SK-N-MC (cell line): ENCODE measurements at regions not wholly inside any gene's neighbourhood (a gene's known extent, or its start where the extent isn't known, plus 50 kb on each side); places are given as distances from the start of the nearest gene placed in this dataset.

Experiments
- EZH2 ChIP-seq: fragments of 200-600 bp; sonication (generic); IDR thresholded peaks from one replicate; pipeline ENCODE4 v1.6.1; 2017; ENCODE audit warnings: antibody characterized with exemption
- FOXP2 ChIP-seq: optimal IDR thresholded peaks from 2 replicates; pipeline ENCODE3; 2011; ENCODE audit warnings: mild to moderate bottlenecking, moderate library complexity; ENCODE audit not compliant: insufficient read depth; ENCODE audit errors: extremely low read length, control extremely low read depth
- POLR2AphosphoS5 ChIP-seq: IDR thresholded peaks from 2 replicates; pipeline ENCODE4 v1.6.1; 2012; ENCODE audit warnings: mild to moderate bottlenecking, low read depth, low read length, borderline replicate concordance

- TF ChIP-seq POLR2AphosphoS5 (no peak), FOXP2 (no peak), EZH2 (no peak)
Observed at GRCh38 chr13:33940256-33940655, 122.3 kb downstream of the RFC3 start.
